Mesenteric fat pad (tissue), 1 donor: ENCODE measurements at regions not wholly inside any gene's neighbourhood (a gene's known extent, or its start where the extent isn't known, plus 50 kb on each side); places are given as distances from the start of the nearest gene placed in this dataset.

Experiments used
- DNase-seq: peaks from one replicate; pipeline ENCODE4 v3.0.0-alpha.2; 2020; ENCODE audit warnings: low spot score
- donor health status: DM: yes; HTN: yes; CAD: no.

- DNase-seq: peak; percentile 93
Measured at GRCh38 chr9:6703898-6704639, 53.7 kb upstream of the KDM4C start.

GRCh38 chr9:6702707-6703106 lies 55.1 kb upstream of the KDM4C start:
- DNase-seq: peak; percentile 20

- DNase-seq: no peak
Measured at GRCh38 chr9:6696178-6696577, 50.6 kb upstream of the GLDC start.

- DNase-seq: no peak
Measured at GRCh38 chr9:6695121-6695814, 49.7 kb upstream of the GLDC start.
